ENCODE measurements at regions not wholly inside any gene's neighbourhood (a gene's known extent, or its start where the extent isn't known, plus 50 kb on each side); places are given as distances from the start of the nearest gene placed in this dataset.

GRCh38 chr2:2860589-2861300 is 516.9 kb downstream of the EIPR1 start:
- Mint-ChIP-seq H3K36me3 (ENCODE audit: insufficient read depth, unreplicated experiment) (no peaks in the 10 kb centered on the region), H3K27ac (ENCODE audit: low read depth, unreplicated experiment) (no peak overlapping the region), H3K4me3 (ENCODE audit: unreplicated experiment) (no peak overlapping the region), H3K27me3 (ENCODE audit: insufficient read depth, unreplicated experiment) (no peaks in the 10 kb centered on the region), H3K4me1 (ENCODE audit: insufficient read depth, unreplicated experiment) (no peaks in the 10 kb centered on the region), H3K9me3 (ENCODE audit: unreplicated experiment) (no peaks in the 10 kb centered on the region)
- POLR2A ChIA-PET, result interaction anchor here (0.9 kb wide), 1 partner anchor 25 kb away, joined by 3 read pairs; no protein-coding TSS in a partner anchor
- no peak for TF ChIP-seq CTCF (IDR thresholded peaks at IDR 0.05; ENCODE audit: unreplicated experiment)
- CTCF ChIA-PET, result no interaction called here
- no TSS peak for BruUV-seq (replicated peaks)
- no peak for DNase-seq (ENCODE audit: unreplicated experiment)
- intact Hi-C loops (cut with micrococcal nuclease), result no loop called here

GRCh38 chr2:2859732-2860131 is 517.9 kb downstream of the EIPR1 start:
- Mint-ChIP-seq H3K27me3 (ENCODE audit: insufficient read depth, unreplicated experiment) (no peaks in the 10 kb centered on the region), H3K4me3 (ENCODE audit: unreplicated experiment) (no peak overlapping the region), H3K9me3 (ENCODE audit: unreplicated experiment) (no peaks in the 10 kb centered on the region), H3K27ac (ENCODE audit: low read depth, unreplicated experiment) (no peak overlapping the region), H3K4me1 (ENCODE audit: insufficient read depth, unreplicated experiment) (no peaks in the 10 kb centered on the region), H3K36me3 (ENCODE audit: insufficient read depth, unreplicated experiment) (no peaks in the 10 kb centered on the region)
- intact Hi-C loops (cut with micrococcal nuclease), result no loop called here
- no TSS peak for BruUV-seq (replicated peaks)
- ChIA-PET CTCF (no interaction called here), POLR2A (no interaction called here)
- TF ChIP-seq CTCF (IDR thresholded peaks at IDR 0.05; ENCODE audit: unreplicated experiment), result no peak
- no peak for DNase-seq (ENCODE audit: unreplicated experiment)

GRCh38 chr2:2859164-2859563 is 518.5 kb downstream of the EIPR1 start:
- no peaks in the 10 kb centered on the region for H3K9me3 Mint-ChIP-seq (ENCODE audit: unreplicated experiment)
- BruUV-seq (replicated peaks), result no TSS peak
- no peak overlapping the region for H3K27ac Mint-ChIP-seq (ENCODE audit: low read depth, unreplicated experiment)
- ChIA-PET CTCF (no interaction called here), POLR2A (no interaction called here)
- H3K4me1 Mint-ChIP-seq (ENCODE audit: insufficient read depth, unreplicated experiment), result no peaks in the 10 kb centered on the region
- TF ChIP-seq CTCF (IDR thresholded peaks at IDR 0.05; ENCODE audit: unreplicated experiment), result no peak
- H3K4me3 Mint-ChIP-seq (ENCODE audit: unreplicated experiment), result no peak overlapping the region
- DNase-seq (ENCODE audit: unreplicated experiment), result no peak
- intact Hi-C loops (cut with micrococcal nuclease), result no loop called here
- H3K36me3 Mint-ChIP-seq (ENCODE audit: insufficient read depth, unreplicated experiment), result no peaks in the 10 kb centered on the region
- no peaks in the 10 kb centered on the region for H3K27me3 Mint-ChIP-seq (ENCODE audit: insufficient read depth, unreplicated experiment)

GRCh38 chr2:2856723-2857415 is 520.7 kb downstream of the EIPR1 start:
- no TSS peak for BruUV-seq (replicated peaks)
- TF ChIP-seq CTCF (IDR thresholded peaks at IDR 0.05; ENCODE audit: unreplicated experiment), result no peak
- POLR2A ChIA-PET, result no interaction called here
- intact Hi-C loops (cut with micrococcal nuclease), result no loop called here
- H3K27me3 Mint-ChIP-seq (ENCODE audit: insufficient read depth, unreplicated experiment), result no peaks in the 10 kb centered on the region
- H3K36me3 Mint-ChIP-seq (ENCODE audit: insufficient read depth, unreplicated experiment), result no peaks in the 10 kb centered on the region
- no peak for DNase-seq (ENCODE audit: unreplicated experiment)
- no peak overlapping the region for H3K4me3 Mint-ChIP-seq (ENCODE audit: unreplicated experiment)
- no peak overlapping the region for H3K27ac Mint-ChIP-seq (ENCODE audit: low read depth, unreplicated experiment)
- H3K4me1 Mint-ChIP-seq (ENCODE audit: insufficient read depth, unreplicated experiment), result no peaks in the 10 kb centered on the region
- no peaks in the 10 kb centered on the region for H3K9me3 Mint-ChIP-seq (ENCODE audit: unreplicated experiment)
- CTCF ChIA-PET, result no interaction called here

Measured in MCF 10A (cell line).